Ishikawa (cell line): ENCODE measurements at regions not wholly inside any gene's neighbourhood (a gene's known extent, or its start where the extent isn't known, plus 50 kb on each side); places are given as distances from the start of the nearest gene placed in this dataset.

Experiments used
- CEBPB ChIP-seq: IDR thresholded peaks from 2 replicates; pipeline ENCODE4 v1.6.1; 2012
- CREB1 ChIP-seq: IDR thresholded peaks from 2 replicates; pipeline ENCODE4 v1.6.1; 2012; ENCODE audit warnings: low read depth
- EGR1 ChIP-seq: IDR thresholded peaks from 2 replicates; pipeline ENCODE4 v1.6.1; 2012
- EP300 ChIP-seq: IDR thresholded peaks from 2 replicates; pipeline ENCODE4 v1.6.1; 2012; ENCODE audit warnings: borderline replicate concordance
- FOXM1 ChIP-seq: IDR thresholded peaks from 2 replicates; pipeline ENCODE4 v1.6.1; 2012; ENCODE audit warnings: low read depth, borderline replicate concordance
- NFIC ChIP-seq: IDR thresholded peaks from 2 replicates; pipeline ENCODE4 v1.6.1; 2012
- RAD21 ChIP-seq: IDR thresholded peaks from 2 replicates; pipeline ENCODE4 v1.6.1; 2012; ENCODE audit warnings: low read depth
- REST ChIP-seq: IDR thresholded peaks from 2 replicates; pipeline ENCODE4 v1.6.1; 2012; ENCODE audit warnings: low read depth, mild to moderate bottlenecking
- TAF1 ChIP-seq: IDR thresholded peaks from 2 replicates; pipeline ENCODE4 v1.6.1; 2012; ENCODE audit warnings: low read depth, mild to moderate bottlenecking
- TCF12 ChIP-seq: IDR thresholded peaks from 2 replicates; pipeline ENCODE4 v1.6.1; 2012; ENCODE audit warnings: low read depth
- TEAD4 ChIP-seq: IDR thresholded peaks from 2 replicates; pipeline ENCODE4 v1.6.1; 2012
- YY1 ChIP-seq: IDR thresholded peaks from 2 replicates; pipeline ENCODE4 v1.6.1; 2012; ENCODE audit warnings: low read depth
- ZBTB7A ChIP-seq: IDR thresholded peaks from 2 replicates; pipeline ENCODE4 v1.6.1; 2012; ENCODE audit warnings: low read depth
- TF ChIP-seq, protein P1 (sequence below): IDR thresholded peaks from 2 replicates; pipeline ENCODE4 v1.6.1; 2012
- TF ChIP-seq, protein P2 (sequence below): IDR thresholded peaks from 2 replicates; pipeline ENCODE4 v1.6.1; 2012

DNA sequence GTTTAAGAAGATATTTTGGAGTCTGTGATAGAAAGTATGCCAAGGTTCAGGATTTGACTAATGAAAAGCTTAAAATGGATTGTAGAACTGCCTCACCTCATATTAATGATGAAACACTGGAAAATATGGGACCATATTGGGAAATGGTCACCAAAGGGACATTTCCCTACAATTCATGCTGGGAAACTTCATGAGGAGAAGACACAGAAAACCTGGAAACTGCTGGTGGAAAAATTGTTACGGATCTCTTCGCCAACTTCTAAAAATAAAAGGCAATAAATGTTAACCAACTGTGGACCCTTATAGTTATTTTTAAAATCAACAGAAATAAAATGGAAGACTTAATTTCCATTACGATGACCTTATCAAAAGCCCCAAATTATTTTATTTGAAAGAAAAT lies 97.6 kb upstream of the FRMD4B start:
- TF ChIP-seq EP300, result no peak
- TF ChIP-seq YY1, result no peak
- no peak for TF ChIP-seq CEBPB
- TF ChIP-seq, protein P1, sequence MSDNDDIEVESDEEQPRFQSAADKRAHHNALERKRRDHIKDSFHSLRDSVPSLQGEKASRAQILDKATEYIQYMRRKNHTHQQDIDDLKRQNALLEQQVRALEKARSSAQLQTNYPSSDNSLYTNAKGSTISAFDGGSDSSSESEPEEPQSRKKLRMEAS, result no peak

GRCh38 chr3:69474186-69474585 lies 88.3 kb upstream of the FRMD4B start:
- TF ChIP-seq FOXM1, result no peak
- TF ChIP-seq TAF1, result no peak
- TF ChIP-seq, protein P2, sequence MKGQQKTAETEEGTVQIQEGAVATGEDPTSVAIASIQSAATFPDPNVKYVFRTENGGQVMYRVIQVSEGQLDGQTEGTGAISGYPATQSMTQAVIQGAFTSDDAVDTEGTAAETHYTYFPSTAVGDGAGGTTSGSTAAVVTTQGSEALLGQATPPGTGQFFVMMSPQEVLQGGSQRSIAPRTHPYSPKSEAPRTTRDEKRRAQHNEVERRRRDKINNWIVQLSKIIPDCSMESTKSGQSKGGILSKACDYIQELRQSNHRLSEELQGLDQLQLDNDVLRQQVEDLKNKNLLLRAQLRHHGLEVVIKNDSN, result no peak
- TF ChIP-seq, protein P1, result no peak
- TF ChIP-seq NFIC, result no peak
- no peak for TF ChIP-seq CREB1
- TF ChIP-seq CEBPB, result no peak
- no peak for TF ChIP-seq ZBTB7A
- TF ChIP-seq YY1, result no peak
- no peak for TF ChIP-seq TEAD4
- no peak for TF ChIP-seq TCF12
- no peak for TF ChIP-seq EP300
- TF ChIP-seq REST, result no peak
- TF ChIP-seq EGR1, result no peak
- TF ChIP-seq RAD21, result no peak

GRCh38 chr3:69472093-69472492 lies 86.2 kb upstream of the FRMD4B start:
- no peak for TF ChIP-seq TEAD4
- TF ChIP-seq YY1, result no peak
- no peak for TF ChIP-seq NFIC
- TF ChIP-seq TCF12, result no peak
- no peak for TF ChIP-seq CEBPB
- TF ChIP-seq REST, result no peak
- no peak for TF ChIP-seq CREB1
- no peak for TF ChIP-seq TAF1
- TF ChIP-seq, protein P1, result no peak
- TF ChIP-seq, protein P2, result no peak
- no peak for TF ChIP-seq ZBTB7A

DNA sequence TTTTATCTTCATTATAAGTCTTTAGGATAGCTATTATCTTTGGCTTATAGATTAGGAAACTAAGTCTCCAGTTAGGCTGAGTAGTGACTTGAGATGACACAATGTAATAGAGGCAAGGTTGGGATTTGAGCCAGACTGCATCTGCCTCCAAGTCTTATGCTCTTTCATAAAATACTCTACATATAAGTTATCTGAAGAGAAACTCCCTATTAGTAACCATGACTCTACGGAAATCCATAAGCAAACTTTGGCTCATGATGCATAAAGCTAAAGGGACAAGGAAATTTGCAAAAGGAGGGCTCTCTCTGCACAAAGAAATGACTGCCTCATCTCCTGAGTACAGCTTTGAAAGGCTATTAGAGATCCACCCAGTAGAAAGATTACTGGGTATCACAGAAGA lies 77.6 kb upstream of the FRMD4B start:
- TF ChIP-seq EP300, result no peak
- TF ChIP-seq RAD21, result no peak
- TF ChIP-seq CREB1, result no peak
- no peak for TF ChIP-seq TAF1
- TF ChIP-seq, protein P2, result no peak
- TF ChIP-seq CEBPB, result no peak
- no peak for TF ChIP-seq NFIC
- no peak for TF ChIP-seq REST
- TF ChIP-seq FOXM1, result no peak
